K562 (cell line): ENCODE measurements at regions not wholly inside any gene's neighbourhood (a gene's known extent, or its start where the extent isn't known, plus 50 kb on each side); places are given as distances from the start of the nearest gene placed in this dataset.

ENCODE experiments used
- ATAC-seq: fragments of 200-7000 bp; cut with Tn5 transposase; 3 replicates; pipeline ENCODE4 v1.9.1; 2020; ENCODE audit warnings: moderate library complexity
- BruUV-seq: library from RNA; stranded (reverse); fragments of 400-500 nt; replicated peaks from 2 replicates; lab custom pipeline; 2021; lab: Mats Ljungman, UMichigan
- CTCF ChIA-PET: fragments of 300-600 bp; formaldehyde crosslinking; extraction: SDS; loops from one replicate; lab custom pipeline; 2021; ENCODE audit warnings: low intra/inter-chr PET ratio; lab: Yijun Ruan, JAX
- POLR2A ChIA-PET: fragments of 300-600, 350-650 bp; sonication (Branson Sonifier 250); formaldehyde crosslinking; extraction: SDS; loops from one replicate; lab custom pipeline; 2021; ENCODE audit warnings: antibody characterized with exemption, inconsistent platforms; lab: Yijun Ruan, JAX
- DNase-seq, 4 experiments: peaks; one replicate each; pipeline versions ENCODE4 v3.0.0 to v3.0.0-alpha.2; 2011 to 2018; ENCODE audit warnings: low spot score in 3 of 4, mixed read lengths in 3 of 4; ENCODE audit errors: extremely low read depth in 1 of 4
- FAIRE-seq: peaks from 2 replicates; lab custom pipeline; 2011; peaks lifted over from hg19 to GRCh38; lab: Jason Lieb, UNC
- H2AFZ ChIP-seq: 2 replicates; pipeline ENCODE4 v1.6.0; 2011; ENCODE audit warnings: low read depth, low read length, control low read depth, inconsistent platforms
- H3K27ac ChIP-seq: fragments of 200-600 bp; 3 replicates; pipeline ENCODE4 v1.8.0; 2011; ENCODE audit warnings: low read depth, mild to moderate bottlenecking, control low read depth, inconsistent platforms, low read length, moderate library complexity, mixed read lengths; ENCODE audit errors: extremely low read depth
- H3K27me3 ChIP-seq, 2 experiments: fragments of 300-600 bp in 1 of 2; 2 replicates in 1 of 2; 3 replicates in 1 of 2; pipeline versions ENCODE4 v1.6.0 to v1.8.0; 2011; ENCODE audit warnings: inconsistent platforms in 2 of 2, low read length in 2 of 2, mild to moderate bottlenecking in 1 of 2, mixed read lengths in 1 of 2, moderate library complexity in 1 of 2; ENCODE audit not compliant: control insufficient read depth in 2 of 2, insufficient read depth in 2 of 2
- H3K36me3 ChIP-seq: fragments of 300-600 bp; 3 replicates; pipeline ENCODE4 v1.8.0; 2011; ENCODE audit warnings: mild to moderate bottlenecking, low read length, inconsistent platforms; ENCODE audit not compliant: control insufficient read depth, insufficient read depth
- H3K4me1 ChIP-seq, 2 experiments: fragments of 200-600 bp in 1 of 2; replicated peaks in 1 of 2; 2 replicates in 1 of 2; 3 replicates in 1 of 2; pipeline versions ENCODE4 v1.5.1 to v1.8.0; 2011; ENCODE audit warnings: inconsistent platforms in 2 of 2, low read length in 2 of 2, mild to moderate bottlenecking in 1 of 2, mixed read lengths in 1 of 2, moderate library complexity in 1 of 2; ENCODE audit not compliant: control insufficient read depth in 2 of 2, insufficient read depth in 2 of 2
- H3K4me2 ChIP-seq: 2 replicates; pipeline ENCODE4 v1.6.1; 2011; ENCODE audit warnings: low read length, control low read depth, inconsistent platforms, mixed read lengths; ENCODE audit not compliant: insufficient read depth
- H3K4me3 ChIP-seq: fragments of 200-600 bp; sonication (generic), shearing (Covaris generic); 2 replicates; pipeline ENCODE4 v1.5.1; 2016; ENCODE audit warnings: control low read depth, inconsistent platforms
- H3K79me2 ChIP-seq: fragments of 200-600 bp; 3 replicates; pipeline ENCODE4 v1.8.0; 2011; ENCODE audit warnings: low read length, inconsistent platforms; ENCODE audit not compliant: control insufficient read depth, insufficient read depth
- H3K9ac ChIP-seq, 2 experiments: 2 replicates each; pipeline versions ENCODE4 v1.6.0 to v1.6.1; 2011; ENCODE audit warnings: low read depth in 2 of 2, low read length in 2 of 2, control low read depth in 1 of 2, inconsistent platforms in 1 of 2, mild to moderate bottlenecking in 1 of 2, mixed read lengths in 1 of 2; ENCODE audit not compliant: insufficient read depth in 1 of 2
- H3K9me1 ChIP-seq: one replicate; pipeline ENCODE4 v1.6.0; 2011; ENCODE audit warnings: inconsistent platforms, mild to moderate bottlenecking, low read length, moderate library complexity; ENCODE audit not compliant: control insufficient read depth, insufficient read depth
- H3K9me3 ChIP-seq: replicated peaks from 2 replicates; pipeline ENCODE4 v1.5.1; 2011; ENCODE audit warnings: low read depth, low read length, inconsistent platforms; ENCODE audit not compliant: control insufficient read depth, insufficient read depth
- H4K20me1 ChIP-seq: replicated peaks from 2 replicates; pipeline ENCODE4 v1.6.1; 2011; ENCODE audit warnings: low read length, inconsistent platforms, mixed read lengths; ENCODE audit not compliant: control insufficient read depth, insufficient read depth
- FOXJ2 ChIP-seq: fragments of 200-800 bp; sonication (Bioruptor generic); IDR thresholded peaks from 2 replicates; pipeline ENCODE4 v1.6.1; 2016; ENCODE audit warnings: missing genetic modification characterization, missing compliant biosample characterization
- KDM1A ChIP-seq, 2 experiments: fragments of 450-650 bp; IDR thresholded peaks; 2 replicates each; pipeline ENCODE4 v1.6.1; 2016; ENCODE audit warnings: mild to moderate bottlenecking in 2 of 2
- SIN3A ChIP-seq, 2 experiments: fragments of 150-350 bp in 1 of 2; IDR thresholded peaks; 2 replicates each; pipeline ENCODE4 v1.6.1; 2011 to 2016; ENCODE audit warnings: borderline replicate concordance in 2 of 2, low read depth in 2 of 2, low read length in 2 of 2, mild to moderate bottlenecking in 2 of 2, moderate library complexity in 2 of 2; ENCODE audit not compliant: control insufficient read depth in 1 of 2
- WGBS: fragments of 100-300 bp; shearing (Covaris generic); methylation state at CpG from one replicate; pipeline ENCODE4 v1.1.6; 2016; ENCODE audit warnings: low coverage, mixed read lengths; ENCODE audit not compliant: insufficient coverage; ENCODE audit errors: missing lambda C conversion rate; 5-methylcytosine and 5-hydroxymethylcytosine counted together
- in situ Hi-C: fragments of 300-500 bp; cut with MboI; formaldehyde crosslinking; loops from 4 replicates; pipeline ENCODE4 v1.15.0; 2018; ENCODE audit warnings: inconsistent platforms, mixed read lengths
- intact Hi-C: fragments of 100-400 bp; cut with micrococcal nuclease; formaldehyde crosslinking; loops from 2 replicates; pipeline ENCODE4 v1.14.2; 2022
- TF ChIP-seq, protein P1 (sequence below): fragments of 450-650 bp; IDR thresholded peaks from 2 replicates; pipeline ENCODE4 v1.6.1; 2016; ENCODE audit warnings: missing biosample characterization, missing genetic modification characterization

DNA sequence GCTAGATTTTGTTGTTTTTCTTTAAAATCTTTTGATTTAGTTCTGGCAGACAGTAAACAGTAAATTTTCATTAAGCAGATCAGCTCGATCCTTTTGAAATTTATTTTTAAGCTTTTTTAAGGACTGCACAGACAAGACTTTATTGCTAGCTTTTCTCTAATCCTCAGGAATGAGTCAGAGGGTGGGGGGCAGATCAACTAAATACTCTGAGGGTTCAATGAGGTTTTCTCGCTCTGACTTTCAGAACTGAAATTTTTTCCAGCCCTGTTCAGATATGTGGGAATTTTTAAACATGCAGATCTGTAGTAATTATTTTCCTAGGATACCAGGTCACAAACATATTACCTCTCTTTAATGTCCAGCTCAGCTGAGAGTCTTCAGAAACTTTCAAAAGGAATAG lies 977.2 kb downstream of the CDH11 start (continued):
- TF ChIP-seq, protein P1, sequence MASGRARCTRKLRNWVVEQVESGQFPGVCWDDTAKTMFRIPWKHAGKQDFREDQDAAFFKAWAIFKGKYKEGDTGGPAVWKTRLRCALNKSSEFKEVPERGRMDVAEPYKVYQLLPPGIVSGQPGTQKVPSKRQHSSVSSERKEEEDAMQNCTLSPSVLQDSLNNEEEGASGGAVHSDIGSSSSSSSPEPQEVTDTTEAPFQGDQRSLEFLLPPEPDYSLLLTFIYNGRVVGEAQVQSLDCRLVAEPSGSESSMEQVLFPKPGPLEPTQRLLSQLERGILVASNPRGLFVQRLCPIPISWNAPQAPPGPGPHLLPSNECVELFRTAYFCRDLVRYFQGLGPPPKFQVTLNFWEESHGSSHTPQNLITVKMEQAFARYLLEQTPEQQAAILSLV (tag), result no peak
- TF ChIP-seq FOXJ2 (tag), result no peak

DNA sequence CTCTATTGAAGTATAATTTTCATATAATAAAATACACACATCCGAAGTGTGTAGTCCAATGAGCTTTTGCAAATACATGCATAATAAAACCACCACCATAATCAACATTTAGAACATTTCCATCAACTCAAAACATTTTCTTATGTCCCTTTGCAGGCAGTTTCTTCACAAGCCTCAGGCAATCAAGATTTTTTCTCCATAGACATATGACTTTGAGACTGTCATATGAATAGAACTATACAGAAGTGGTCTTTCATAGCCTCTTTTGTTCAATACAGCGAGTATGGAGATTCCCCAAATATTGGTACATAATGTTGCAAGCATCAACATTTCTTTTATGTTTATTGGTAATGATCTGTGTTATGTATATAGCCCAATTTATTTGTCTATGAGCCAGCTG lies 983.2 kb downstream of the CDH11 start:
- ChIA-PET POLR2A (no interaction called here), CTCF (no interaction called here)
- TF ChIP-seq SIN3A (IDR thresholded peaks at IDR 0.05; ENCODE audit: borderline replicate concordance in 2 of 2, control insufficient read depth in 1 of 2, low read depth in 2 of 2, low read length in 2 of 2) (no peak), KDM1A (IDR thresholded peaks at IDR 0.05) (no peak)
- no peak overlapping the region for H3K4me2 ChIP-seq
- no peaks in the 10 kb centered on the region for H3K36me3 ChIP-seq
- no peak for FAIRE-seq
- in situ Hi-C loops (no loop called here), intact Hi-C loops (no loop called here)
- H3K9me1 ChIP-seq, result no peaks in the 10 kb centered on the region
- no peak overlapping the region for H3K27ac ChIP-seq
- WGBS, result 0% methylated on average over 2 of the region's 2 CpGs
- H2AFZ ChIP-seq, result no peak overlapping the region
- no peak overlapping the region for H3K4me3 ChIP-seq
- H3K27me3 ChIP-seq, result no peaks in the 10 kb centered on the region
- H3K9ac ChIP-seq, result no peak overlapping the region
- no TSS peak for BruUV-seq
- no peaks in the 10 kb centered on the region for H3K4me1 ChIP-seq
- no peaks in the 10 kb centered on the region for H3K79me2 ChIP-seq
- H3K9me3 ChIP-seq, result no peaks in the 10 kb centered on the region
- ATAC-seq, result no peak
- no peaks in the 10 kb centered on the region for H4K20me1 ChIP-seq
- DNase-seq, result no peak
